ENCODE measurements at regions not wholly inside any gene's neighbourhood (a gene's known extent, or its start where the extent isn't known, plus 50 kb on each side); places are given as distances from the start of the nearest gene placed in this dataset.
"Not testable (repeated sequence)": the region's sequence is repeated elsewhere in the genome, so short reads cannot be mapped to it uniquely, and the experiment has no call there.

DNA sequence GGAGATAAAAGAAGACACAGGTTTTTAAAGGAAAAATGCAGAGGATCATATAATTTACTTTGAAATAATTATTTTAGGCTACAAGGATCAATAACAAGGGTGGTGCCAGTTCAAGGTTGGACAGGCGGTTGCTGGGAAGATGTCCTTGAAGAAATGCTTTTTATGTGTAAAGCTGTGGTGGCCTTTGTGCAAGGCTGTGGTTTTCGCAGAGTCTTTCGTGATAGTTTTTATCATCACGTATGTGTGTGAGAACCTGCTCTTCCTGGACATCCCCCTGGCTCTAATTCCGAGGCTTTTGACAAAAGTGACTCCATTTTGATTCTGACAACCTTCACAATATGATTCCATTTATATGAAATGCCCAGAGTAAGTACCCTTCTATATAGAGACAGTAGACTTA is 85.8 kb upstream of the COG2 start:
- no peak for DNase-seq (ENCODE audit: low spot score)

DNA sequence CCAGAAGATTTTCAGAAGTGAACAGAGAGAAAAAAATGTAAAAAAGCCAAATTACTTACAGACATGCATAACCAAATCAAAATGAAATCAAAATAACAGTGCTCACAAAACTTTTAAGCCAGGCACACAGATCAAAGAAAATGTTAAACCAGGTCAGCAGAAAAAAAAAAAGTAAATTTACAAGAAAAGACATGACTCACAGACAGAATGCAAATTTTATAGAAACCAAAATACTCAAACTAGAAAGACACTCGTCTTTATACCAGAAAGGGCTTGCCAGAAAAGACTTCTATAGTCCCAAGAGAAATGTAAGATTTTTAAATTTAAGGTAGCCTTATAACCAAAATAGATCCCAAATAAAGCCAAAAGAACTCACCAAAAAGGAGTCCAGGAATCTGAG is 86.5 kb upstream of the COG2 start:
- DNase-seq (ENCODE audit: low spot score): no peak

DNA sequence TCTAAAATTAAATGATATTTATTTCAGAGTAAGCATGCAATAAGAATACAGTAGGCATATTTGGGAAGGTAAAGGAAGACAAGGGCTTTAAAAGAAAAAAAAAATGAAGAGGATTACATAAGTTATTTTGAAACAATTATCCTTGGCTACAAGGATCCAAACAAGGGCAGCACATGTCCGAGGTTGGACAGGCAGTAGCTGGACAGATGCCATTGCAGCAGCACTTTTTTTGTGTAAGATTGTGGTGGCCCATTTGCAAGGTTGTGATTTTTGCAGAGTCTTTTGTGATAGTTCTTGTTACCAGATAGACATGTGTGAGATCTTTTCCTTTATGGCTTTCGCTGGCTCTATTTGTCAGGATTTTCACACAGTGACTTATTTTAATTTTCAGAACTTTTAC is 89.4 kb upstream of the COG2 start:
- no peak for DNase-seq (ENCODE audit: low spot score)

DNA sequence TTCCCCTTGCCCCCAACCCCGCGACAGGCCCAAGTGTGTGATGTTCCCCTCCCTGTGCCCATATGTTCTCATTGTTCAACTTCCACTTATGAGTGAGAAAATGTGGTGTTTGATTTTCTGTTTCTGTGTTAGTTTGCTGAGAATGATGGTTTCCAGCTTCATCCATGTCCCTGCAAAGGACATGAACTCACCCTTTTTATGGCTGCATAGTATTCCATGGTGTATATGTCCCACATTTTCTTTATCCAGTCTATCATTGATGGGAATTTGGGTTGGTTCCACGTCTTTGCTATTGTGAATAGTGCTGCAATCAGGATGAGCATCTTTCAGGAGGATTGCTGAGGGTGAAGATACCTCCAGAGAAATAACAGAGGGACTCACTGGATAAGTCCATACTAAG is 91.3 kb upstream of the COG2 start:
- not testable (repeated sequence) for DNase-seq (ENCODE audit: low spot score)

DNA sequence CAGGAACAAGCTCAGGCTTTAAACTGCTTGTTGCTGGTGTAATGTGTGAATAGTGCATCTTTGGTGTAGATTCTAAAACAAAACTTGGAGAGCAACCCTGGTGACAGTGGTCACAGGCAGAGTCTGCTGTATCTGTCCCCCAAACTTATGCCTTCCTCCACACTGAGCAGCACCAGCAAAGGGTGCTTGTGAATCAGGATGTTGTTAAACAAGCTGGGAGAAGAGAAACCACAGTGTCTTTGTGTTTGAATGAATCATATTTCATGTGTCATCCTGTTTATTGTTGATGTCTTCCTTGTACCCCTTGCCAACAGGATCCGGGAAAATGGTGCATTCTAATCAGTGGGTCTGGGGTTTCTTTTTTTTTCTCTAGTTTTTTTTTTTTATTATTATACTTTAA is 91.9 kb upstream of the COG2 start:
- DNase-seq (ENCODE audit: low spot score): no peak

DNA sequence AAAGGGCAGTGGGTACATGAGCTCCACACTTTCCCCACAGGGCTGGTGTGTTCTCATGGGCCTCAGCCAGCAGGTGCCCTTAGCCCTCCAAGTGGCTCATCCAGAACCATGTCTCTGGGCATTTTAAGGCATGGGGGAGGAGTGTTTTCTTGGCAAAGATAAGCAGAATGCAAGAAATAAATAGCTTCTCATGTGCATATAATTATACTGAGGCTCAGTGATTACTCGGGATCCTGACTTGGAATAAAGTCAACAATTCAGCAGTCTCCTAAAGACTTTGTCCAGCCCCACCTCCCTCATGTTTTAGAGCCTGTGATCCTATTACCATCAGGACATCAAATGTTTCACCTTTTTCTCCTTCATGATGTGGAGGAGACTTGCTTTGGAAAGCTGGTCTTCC is 92.7 kb upstream of the COG2 start:
- no peak for DNase-seq (ENCODE audit: low spot score)

DNA sequence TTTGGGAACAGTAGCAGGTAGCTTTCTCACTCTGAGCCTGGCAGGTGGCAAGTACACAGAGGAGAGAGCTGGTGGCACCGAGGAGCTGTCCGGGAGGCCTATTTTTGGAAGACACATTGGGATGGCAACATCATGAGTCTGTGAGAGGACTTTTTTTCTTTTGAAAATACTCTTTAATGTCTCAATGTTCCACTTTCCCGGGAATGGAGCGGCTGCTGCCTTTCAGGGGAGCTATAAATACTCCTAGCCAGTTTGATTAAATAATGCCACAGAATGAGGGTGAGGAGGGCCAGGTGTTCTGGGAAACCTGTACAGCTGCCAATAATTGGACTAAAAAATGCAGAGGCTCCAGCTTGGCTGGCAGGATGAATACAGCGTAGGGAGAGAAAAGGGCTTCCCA is 93.3 kb upstream of the COG2 start:
- DNase-seq (ENCODE audit: low spot score): no peak

DNA sequence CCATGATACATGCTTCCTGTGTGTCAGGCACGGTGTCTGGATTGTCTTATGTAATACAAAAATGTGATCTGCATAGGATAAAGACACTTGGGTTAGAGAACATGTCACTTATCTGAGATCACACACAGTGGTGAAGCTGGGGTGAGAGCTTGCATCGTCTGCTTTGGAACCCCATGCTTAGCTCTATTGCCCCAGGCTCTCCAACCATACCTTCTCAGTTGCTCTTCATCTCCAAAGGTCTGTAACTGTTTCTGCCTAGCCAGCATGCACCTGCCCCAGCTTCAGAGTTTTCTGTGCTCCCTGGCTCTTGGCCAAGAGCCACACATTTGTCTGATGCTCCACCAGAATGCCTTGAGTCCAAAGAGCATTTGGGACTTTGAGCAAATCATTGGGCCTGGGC is 93.9 kb upstream of the COG2 start:
- no peak for DNase-seq (ENCODE audit: low spot score)

DNA sequence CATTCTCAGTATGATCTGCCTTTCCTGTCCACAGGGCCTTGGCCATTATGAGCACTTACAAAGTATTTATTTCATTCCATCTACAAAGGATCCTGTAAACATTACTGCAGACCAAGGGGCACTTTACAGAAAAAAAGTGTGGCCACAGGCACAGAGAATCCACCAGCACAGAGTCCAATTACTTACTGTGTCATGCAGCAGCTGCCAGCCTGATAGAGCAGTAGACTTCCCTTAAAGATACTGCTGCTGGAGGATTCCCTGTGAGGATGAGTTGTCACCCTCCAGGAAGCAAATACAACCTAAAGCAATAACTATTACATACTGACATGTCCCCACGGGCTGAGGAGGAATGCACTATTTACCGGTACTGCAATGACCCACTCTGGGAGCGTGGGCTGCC is 97.1 kb upstream of the COG2 start:
- no peak for DNase-seq (ENCODE audit: low spot score)

DNA sequence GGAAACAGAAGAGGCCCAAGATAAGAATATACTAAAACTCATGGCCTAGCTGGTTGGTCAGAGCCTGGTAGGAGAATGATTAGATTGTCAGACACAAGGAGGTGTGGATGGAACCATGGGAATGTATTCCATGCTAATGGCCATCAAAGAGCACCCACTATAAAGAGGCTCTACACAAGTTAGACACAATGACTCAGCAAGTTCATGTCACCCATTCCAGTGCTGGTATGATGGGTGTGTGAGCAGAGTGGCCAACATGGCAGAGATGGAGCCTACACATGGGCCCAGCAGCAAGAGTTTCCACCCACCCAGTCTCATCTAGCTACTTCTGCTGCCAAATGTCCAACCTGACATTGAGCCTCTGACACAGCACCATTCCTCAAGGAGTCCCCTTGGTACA is 97.5 kb upstream of the COG2 start:
- DNase-seq (ENCODE audit: low spot score): no peak

DNA sequence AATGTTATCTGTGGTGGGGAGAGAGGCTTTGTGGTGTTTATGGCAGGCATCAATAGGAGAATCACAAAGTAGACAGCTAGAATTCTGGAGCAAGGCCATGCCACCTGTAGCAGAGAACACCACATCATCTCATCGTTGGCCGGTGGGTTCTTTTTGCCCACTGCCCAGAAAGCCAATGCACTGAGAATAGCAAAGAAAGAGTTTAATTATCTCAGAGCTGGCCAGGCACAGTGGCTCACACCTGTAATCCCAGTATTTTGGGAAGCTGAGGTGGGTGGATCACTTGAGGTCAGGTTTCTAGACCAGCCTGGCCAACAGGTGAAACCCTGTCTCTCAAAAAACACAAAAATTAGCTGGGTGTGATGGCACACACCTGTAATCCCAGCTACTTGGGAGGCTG is 99.2 kb upstream of the COG2 start:
- no peak for DNase-seq (ENCODE audit: low spot score)

DNA sequence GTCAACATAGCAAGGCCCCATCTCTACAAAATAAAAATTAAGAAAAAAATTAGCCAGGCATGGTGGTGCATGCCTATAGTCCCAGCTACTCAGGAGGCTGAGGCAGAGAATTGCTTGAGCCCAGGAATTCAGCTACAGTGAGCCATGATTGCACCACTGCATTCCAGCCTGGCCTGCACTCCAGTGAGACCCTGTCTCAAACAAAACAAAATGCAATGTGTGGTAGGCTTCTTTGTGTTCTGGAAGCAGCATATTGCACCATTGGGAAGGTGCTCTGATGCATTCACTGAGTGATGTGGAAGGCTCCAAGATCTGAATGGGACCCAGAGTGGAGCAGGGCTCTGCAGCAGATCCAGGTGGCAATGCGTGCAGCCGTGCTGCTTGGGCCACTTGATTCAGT is 99.6 kb upstream of the COG2 start:
- DNase-seq (ENCODE audit: low spot score): no peak

DNA sequence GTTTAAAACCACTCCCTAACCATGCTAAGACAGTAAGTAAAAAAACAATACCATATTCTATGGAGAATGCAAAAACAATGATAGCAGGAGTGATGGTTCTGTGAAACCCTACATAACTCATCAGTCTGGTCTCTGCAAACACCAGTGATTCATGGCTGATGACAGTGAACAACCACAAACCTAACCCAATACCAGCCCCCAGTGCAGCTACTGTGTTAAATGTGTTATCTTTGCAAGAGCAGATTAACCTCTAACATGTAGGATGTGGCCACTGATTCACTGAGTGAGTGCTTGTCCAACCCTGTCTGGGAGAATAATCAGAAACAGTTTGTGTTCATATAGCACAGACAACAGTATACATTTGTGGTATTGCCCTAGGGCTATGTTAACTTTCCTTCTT is 100.2 kb upstream of the COG2 start:
- no peak for DNase-seq (ENCODE audit: low spot score)

DNA sequence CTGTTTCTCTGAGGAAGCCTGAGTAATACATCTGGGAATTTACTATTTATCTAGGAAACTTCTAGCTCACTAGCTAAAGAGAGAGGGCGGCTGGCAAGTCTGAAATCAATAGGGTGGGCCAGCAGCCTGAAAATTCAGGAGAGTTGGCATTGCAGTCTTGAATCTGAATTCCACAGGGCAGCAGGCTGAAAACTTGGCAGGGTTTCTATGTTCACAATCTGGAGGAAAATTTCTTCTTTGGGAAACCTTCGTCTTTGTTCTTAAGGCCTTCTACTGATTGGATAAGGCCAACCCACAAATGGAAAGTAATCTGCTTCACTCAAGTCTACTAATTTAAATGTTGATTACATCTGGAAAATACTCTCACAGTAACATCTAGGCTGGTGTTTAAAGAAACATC is 101.0 kb upstream of the COG2 start:
- no peak for DNase-seq (ENCODE audit: low spot score)

DNA sequence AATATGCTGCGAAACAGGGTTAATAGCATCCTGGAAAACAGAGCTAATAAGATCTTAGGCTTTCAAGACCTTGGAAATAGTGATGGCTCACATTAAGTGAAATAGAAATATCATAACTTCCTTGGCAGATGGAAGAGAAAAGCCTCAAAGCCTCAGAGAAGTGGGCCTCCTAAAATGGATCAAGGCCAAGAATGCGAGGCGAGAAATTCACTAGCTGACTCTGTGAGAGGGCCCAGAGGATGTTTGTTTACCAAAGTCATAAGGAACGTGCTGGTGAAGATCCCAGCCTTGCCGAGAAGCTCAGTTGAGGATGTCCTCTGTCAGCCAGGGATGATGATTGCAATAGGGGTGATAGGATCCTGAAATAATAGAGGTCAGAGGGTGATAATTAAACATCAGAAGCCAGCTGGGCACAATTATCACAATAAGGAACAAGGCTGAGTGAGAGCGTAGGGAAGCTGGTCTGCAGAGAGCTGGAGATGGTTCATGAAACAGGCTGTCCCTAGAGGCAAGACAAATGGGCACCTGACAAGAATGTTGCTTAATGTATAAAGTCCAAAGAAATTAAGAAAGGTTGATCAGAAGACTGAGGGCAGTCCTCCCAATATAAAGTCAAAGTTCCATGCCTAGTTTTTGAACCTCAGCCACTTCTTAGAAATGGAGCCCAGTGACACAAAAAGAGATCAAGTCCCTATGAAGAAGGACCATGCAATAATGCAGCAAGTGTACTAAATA is 101.7 kb upstream of the COG2 start:
- no peak for DNase-seq (ENCODE audit: low spot score)

DNA sequence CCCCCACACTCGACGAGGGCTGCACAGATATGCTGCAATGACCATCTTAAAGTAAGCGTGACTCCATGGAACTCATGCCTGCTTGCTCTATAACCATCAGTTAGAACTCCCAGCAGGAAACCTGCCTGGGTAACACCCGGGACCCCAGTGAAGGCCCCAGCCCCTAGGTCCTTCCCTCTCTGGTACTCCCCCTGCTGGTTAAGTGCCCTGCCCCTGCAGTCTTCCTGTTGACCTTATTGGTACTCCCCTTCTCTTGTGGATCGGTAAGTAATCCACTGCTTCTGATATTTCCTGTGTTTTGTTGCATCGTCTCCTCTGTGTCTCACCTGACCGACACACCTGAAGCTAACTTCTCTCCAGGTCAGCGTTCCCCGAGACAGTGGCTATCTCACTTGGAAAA is 104.8 kb upstream of the COG2 start:
- DNase-seq (ENCODE audit: low spot score): no peak

DNA sequence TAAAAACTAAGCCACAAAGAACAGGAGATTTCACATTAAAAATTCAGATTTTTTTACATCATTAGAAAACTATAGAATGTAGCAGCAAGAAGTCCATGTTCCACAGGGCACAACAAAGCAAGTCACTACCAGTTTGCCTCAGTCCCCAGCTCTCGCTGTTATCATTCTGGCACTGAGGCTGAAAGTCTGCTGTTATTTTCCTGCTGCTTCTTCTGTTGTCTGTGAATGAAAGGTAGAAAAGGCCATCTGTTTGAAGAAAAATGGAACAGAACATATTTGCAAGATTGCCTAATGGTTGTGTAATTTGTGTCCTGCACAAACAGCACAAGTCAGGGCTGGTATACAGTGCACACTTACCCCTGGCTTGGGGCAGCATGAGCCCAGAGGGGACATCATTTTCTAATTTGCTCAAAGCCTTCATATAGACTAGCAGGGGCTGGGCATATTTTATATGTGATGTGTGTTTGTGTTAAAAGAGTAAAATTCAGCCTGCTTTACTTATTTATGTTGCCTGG is 105.6 kb upstream of the COG2 start:
- no peak for DNase-seq (ENCODE audit: low spot score)

DNA sequence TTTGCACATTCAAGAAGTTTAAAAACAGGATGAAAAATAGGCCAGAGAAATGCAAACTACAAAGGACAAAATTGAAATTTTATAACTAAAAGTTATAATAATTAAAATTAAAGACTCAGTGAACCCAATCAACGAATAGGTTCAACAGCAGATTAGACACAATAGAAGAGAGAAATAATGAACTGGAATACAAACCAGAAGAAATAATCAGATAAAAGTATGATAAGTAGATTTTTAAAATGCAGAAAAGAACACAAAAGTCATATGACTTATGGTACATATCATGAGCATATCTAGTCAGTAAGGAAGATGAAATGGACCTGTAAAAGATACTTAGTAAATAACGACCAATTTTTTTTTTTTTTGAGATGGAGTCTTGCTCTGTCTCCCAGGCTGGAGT is 108.1 kb upstream of the COG2 start:
- no peak for DNase-seq (ENCODE audit: low spot score)

DNA sequence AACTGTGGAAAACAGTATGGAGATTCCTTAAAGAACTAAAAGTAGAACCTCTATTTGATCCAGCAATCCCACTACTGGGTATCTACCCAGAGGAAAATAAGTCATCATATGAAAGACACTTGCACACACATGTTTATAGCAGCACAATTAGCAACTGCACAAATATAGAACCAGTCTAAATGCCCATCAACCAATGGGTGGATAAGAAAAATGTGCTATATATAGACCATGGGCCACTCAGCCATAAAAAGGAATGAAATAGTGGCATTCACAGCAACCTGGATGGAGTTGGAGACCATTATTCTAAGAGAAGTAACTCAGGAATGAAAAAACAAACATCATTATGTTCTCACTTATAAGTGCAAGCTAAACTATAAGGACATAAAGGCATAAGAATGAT is 105.0 kb upstream of the PGBD5 start:
- DNase-seq (ENCODE audit: low spot score): no peak

DNA sequence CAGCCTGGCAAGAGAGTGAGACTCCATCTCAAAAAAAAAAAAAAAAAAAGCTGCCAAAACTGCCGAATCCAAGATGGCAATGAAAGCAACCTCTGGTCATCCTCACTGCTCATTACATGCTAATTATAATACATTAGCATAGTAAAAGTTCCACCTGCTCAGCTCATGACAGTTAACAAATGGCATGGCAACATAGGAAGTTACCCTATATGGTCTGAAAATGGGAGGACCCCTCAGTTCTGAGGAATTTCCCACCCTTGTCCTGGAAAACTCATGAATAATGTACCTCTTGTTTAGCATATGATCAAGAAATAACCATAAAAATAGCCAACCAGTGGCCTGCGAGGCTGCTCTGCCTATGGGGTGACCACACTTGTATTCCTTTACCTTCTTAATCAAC is 93.1 kb upstream of the PGBD5 start:
- DNase-seq (ENCODE audit: low spot score): no peak

DNA sequence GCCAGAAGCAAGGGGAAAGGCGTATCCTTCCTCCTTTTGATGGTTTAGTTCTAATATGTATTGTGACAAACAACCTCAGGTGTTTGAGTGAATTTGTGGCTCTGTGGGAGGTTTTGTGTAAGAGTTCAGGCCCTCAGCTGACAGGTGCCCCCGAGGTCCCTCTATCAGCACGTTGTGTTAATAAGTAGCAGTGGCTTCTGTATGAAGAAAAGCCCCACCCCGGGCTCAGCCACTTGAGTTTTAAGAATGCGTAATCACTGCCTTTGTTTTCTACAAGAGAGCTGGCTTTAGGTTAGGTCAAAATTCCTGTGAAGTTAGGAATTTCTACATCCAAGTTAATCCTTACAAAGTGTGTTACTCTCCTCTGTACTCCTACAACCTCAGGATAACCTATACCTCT is 92.4 kb upstream of the PGBD5 start:
- no peak for DNase-seq (ENCODE audit: low spot score)

DNA sequence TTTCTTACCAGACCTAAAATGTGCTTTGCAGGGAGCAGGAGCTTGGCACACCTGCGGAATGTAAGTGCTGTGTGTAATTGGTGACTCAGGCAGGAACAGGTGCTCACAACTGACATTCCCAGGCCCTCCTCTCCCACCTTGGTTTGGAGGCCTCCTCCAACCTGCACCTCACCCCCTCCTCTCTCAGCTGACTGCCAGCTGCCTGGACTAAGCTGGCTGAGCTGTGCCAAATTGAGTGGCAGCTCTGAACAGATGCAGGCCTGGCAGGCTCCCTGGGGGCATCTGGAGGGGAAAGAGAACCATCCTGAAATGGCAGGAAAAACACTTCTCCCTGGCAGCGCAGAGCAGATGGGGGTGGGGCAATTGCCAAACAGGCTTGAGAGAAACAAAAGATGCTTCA is 91.7 kb upstream of the PGBD5 start:
- no peak for DNase-seq (ENCODE audit: low spot score)

DNA sequence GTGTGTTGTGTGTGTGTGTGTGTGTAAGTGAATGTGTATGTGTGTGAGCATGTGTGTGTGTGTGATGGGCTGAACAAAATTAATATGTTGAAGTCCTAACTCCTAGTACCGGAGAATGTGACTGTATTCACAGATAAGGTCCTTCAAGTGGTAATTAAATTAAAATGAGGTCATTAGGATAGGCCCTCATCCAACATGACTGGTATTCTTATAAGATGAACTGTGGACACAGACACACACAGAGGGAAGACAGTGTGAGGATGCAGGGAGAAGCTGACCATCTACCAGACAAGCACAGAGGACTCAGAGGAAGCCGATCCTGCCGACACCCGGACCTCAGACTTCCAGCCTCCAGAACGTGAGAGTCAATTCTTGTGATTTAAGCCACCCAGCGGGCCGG is 91.2 kb upstream of the PGBD5 start:
- no peak for DNase-seq (ENCODE audit: low spot score)

DNA sequence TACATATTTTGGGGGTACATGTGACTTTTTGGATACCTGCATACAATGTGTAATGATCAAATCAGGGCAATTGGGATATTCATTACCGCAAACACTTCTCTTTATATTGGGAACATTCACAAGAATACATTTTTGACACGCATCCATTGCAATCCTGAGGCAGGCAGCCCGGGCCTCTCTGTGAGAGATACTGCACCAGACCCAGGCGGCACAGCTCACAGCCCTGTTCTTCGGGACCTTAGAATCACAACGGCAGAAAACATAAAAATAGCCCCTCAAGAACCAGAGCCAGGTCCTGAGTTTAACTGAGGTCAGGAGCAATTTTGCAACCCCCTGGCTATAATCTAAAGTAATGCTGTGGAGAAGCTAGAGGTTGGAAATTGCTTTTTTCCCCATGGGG is 90.8 kb upstream of the PGBD5 start:
- no peak for DNase-seq (ENCODE audit: low spot score)
